Stimulated activated CD4-positive, alpha-beta T cell treated with anti-CD3 and anti-CD28 coated beads, Interleukin-4, amount 100 ng/mL, for 1 hour (primary cell): ENCODE measurements at regions not wholly inside any gene's neighbourhood (a gene's known extent, or its start where the extent isn't known, plus 50 kb on each side); places are given as distances from the start of the nearest gene placed in this dataset.

ENCODE experiments used
- DNase-seq: peaks from one replicate; pipeline ENCODE4 v3.0.0-alpha.2; 2020

DNA sequence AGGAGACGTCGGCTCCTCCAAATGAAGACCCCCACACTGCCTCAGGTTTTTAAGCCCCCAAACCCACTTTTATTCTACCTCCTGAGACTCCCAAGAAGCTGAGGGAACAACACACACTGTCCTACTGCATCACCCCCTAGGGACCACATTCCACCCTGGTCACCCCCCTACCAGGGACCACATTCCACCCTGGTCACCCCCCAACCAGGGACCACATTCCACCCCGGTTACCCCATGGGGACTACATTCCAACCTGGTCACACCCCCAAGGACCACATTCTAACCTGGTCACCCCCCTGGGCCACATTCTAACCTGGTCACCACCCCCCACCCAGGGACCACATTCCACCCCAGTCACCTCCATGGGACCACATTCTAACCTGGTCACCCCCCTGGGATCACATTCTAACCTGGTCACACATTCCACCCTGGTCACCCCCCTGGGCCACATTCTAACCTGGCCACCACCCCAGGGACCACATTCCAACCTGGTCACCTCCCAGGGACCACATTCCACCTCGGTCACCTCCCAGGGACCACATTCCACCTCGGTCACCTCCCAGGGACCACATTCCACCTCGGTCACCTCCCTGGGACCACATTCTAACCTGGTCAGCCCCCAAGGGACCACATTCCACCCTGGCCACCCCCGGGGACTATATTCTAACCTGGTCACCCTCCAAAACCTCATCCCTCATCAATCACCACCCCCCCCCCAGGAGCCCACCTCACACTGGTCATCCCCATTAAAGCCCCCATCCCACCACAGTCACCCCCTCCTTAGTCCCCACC lies 587.6 kb downstream of the NPHP4 start:
- DNase-seq = no peak

DNA sequence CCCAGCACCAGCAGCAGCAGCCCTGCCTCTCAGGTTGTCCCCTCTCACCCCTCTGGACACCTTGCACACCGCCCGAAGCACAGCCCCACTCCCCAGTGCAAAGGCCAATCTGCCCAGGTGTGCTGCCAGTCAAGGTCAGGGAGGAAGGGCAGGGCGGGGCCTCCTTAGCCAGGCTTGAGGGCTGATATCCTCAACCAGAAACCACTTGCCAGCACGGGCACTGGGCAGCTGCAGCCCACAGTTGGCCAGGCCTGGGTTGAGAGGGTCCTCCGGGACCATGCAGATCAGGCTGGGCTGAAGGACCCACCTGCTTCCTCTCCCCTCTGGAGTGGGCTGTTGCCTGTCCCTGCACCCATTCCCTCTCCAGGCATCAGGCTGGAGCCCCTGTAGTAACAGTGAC lies 588.3 kb downstream of the NPHP4 start:
- DNase-seq = no peak

DNA sequence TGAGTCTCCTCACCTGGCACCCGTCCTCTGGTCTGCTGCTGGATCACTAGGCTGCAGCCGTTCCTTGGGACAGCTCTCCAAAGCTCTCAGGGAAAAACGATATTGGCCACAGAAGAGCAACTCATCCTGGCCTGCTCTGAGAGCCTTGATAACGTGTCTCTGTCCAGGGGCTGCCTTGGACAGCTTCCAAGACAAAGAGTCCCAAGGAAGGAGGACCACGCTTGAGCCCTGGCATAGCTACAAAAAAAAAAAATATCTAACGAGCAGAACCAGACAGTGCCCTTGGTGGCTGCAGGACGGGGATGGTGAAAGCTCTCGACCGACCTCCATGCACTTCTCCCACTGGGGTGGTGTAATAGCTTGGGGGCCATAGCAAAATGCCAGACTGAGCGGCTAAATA lies 589.6 kb downstream of the NPHP4 start:
- DNase-seq = no peak

DNA sequence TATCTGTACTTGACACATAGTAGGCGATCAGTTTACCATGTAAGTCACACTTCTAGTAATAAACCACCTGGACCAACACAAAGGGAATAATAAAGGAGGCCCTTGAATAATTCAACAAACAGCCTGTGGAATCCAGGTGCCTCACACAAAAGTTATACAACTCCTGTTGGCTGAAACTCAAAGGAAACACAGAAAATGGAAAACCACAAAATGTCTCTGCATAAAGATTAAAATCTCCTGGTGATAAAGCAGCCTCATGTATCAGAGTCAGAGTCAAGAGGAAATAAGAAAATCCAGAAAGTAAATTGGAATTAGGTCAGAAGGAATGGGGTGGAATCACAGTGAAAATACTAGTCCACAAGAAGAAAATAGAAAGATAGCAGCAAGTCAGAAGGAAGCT lies 592.5 kb downstream of the NPHP4 start:
- DNase-seq = no peak

DNA sequence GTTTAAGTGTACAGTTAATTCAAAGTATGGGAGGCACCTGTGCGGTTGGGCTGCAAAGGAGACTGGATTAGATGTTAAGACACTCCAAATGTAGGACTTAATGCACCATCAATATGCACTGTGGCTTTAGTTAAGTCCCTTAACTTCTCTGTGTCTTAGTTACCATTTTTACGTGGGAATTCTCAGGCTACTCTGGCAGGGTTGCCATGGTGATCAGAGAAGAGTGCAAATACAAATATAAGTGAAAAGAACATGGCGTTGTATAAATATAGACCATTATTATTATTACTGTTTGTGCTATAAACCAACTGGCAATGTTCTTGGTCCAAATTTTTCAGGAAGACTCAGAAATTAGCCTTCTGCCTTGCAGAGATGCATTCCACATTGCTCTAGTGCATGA lies 595.6 kb downstream of the NPHP4 start:
- no peak for DNase-seq

DNA sequence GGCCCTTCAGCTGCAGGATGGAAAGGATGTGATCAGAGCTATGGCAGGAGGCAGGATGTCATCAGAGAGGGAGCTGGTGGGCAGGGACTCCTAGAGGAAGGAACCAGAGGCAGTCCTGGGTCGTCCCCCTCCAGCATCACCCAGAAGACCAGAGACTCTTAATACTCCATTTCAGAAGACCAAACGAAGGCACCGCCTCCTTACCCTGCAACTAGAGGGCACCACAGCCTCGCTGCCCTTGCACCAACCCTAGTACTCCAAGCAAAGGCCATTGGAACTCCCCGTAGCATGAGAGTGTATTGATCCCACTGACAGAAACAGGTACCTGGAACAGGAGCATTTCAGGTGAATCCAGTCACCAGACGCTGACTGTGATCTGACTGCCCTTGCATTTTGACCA lies 598.1 kb downstream of the NPHP4 start:
- no peak for DNase-seq

DNA sequence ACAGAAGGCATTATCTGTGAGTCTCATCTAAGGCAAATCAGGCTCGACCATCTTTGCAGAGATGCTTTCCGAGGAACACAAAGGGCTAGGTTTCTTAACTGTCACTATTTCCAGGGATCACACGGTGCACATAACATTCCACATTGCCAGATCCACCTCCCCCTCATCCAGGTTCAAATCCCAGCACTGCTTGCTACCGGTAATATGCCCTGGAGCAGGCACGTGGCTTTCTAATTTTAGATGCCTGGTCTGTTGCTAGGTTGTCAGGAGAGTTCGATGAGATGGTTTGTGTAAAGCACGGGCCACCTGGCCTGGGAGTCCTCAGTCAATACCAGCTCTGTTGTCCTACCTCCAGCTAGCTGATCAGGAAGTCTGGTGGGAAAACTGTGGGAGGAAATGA lies 598.6 kb downstream of the NPHP4 start:
- no peak for DNase-seq

DNA sequence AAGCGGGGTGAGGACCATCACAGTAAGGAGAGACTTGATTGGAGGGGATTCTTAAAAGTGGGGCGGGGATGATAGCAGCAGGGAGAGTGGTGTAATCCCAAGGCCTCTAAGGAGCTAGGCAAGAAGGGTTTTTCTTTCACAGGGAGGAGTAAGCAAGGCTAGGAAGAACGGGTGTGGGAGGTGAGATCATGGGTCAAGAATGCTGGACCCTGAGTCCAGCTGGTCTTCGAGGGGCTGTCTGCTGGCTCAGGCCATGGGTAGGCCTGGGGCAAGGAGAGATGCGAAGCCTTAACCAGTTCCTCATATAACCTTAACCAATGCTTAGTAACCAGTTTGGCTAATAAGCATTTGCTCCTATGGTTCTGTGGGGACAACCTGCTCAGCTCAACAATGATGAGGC lies 599.1 kb downstream of the NPHP4 start:
- no peak for DNase-seq

DNA sequence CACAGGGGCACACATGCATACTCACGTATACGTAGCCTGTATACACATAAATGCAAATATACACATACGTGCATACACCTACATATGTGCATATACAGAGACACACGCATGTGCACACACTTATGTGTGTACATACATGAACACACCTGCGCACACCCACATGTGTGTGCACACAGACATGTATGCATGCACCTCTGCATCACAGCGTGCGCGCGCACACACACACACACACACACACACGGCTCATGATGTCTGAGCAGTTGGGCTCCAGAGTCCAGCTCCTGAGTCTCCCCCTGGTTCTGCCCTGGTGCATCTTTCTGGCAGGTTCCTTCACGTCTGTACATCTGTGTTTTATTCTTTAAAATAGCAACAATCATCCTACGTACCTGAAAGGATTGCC lies 600.5 kb downstream of the NPHP4 start:
- no peak for DNase-seq

DNA sequence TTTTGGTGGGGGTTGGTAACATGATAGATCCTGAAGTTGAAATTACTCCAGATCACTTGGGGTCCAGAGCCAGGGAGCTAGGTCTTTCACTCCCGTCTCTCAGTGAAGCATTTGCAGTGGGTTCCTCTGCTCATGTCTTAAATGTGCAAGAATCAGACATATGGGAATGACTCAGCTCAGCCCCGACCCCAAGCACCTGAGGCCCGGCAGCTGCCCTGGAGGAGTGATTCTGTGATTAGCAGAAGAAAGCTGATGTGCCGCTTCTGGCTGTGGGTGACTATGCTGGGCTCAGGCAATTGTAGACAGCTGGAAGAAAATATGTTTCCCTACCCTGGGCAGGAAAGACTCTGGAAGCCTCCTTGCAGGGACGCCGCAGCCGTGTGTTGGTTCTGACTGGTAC lies 601.7 kb downstream of the NPHP4 start:
- no peak for DNase-seq

DNA sequence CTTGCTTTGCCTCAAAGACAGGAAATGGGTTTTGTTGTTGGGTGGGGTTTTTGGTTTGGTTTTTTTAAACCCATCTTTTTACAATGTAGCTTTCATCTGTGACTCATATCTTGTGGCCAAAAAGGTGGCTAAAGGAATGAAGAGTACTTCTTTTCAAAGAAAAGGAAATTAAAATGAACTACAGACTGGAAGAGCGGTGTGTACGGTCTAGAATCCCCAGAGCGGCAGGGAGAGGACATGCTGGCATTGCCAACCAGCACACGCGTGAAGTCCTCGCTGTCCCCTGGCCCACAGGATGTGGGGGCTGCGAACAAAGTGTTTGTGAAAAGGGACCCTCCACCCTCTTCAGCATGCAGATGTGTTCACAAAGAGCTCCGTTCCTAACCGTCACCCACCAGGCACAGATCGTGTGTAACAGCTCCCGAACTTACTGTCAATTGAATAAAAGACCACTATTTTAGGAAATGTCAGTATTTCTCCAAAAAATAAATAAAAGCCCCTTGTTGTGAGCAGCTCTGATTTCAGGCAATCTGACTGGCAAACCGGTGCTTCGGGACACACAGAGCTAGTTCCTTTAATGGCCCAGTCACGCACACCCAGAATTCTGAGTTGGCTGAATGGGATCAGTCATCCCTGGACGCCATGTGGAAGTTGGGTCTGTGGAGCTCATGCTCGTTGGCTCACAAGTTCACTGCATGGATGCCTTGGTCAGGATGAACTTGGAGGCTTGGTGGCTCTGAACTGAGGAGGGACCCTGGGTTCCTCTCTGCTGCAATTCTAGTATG lies 602.9 kb downstream of the NPHP4 start:
- no peak for DNase-seq

DNA sequence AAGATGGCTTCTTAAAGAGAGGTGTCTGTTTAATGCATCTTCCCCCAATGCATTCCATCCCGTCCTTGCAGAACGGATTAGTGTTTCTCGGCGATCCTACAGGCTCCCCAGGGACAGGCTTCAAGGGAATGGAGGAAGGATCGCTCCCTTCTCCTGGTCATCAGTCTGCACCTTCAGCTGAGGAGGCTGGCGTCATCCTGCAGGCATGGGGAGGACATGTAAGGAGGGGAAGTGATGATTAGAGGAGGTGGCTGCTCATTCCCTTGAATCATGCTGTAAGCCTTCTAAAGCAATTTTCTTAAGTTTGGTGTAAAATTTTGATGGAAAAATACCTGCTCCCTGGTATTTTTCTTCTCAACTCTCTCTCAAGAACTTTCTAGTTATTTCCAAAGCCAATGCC lies 603.6 kb downstream of the NPHP4 start:
- no peak for DNase-seq

DNA sequence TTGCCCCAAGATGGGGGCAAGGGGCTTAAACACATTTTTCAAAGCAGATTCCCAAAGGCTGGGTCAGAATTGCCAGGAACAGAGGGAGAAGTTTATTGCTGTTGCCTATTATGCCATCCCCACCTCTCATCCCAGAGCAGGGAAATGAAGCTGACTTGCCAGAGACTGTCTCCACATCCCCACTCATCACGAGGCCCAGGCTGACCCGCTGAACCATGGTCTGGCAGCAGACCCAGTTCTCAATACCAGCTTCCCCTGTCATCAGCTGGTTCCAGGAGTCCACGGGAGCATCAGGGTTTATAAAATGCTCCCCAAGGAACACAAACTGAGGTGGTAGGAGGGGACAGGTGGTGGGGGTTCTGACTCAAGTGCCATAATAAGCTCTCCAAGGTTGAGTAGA lies 605.9 kb downstream of the NPHP4 start:
- no peak for DNase-seq

DNA sequence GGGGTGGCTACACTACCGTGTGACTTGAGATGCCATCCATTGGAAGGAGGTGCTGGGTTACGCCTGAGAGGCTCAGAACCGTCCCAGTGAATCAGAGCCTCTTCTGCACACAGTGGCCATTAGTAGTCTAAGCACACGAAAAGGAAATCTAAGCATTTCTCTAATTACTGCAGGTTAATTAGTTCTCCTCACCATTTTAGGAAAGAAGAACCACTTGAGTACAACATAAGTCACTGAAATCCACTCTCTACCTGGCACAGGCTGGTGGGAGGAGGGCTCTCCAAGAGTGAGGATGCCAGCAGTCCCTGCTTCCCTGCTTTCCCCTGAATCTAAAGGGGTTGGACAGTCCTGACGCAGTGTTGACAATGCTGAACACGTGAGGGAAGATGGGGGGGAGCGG lies 606.3 kb downstream of the NPHP4 start:
- DNase-seq = no peak

DNA sequence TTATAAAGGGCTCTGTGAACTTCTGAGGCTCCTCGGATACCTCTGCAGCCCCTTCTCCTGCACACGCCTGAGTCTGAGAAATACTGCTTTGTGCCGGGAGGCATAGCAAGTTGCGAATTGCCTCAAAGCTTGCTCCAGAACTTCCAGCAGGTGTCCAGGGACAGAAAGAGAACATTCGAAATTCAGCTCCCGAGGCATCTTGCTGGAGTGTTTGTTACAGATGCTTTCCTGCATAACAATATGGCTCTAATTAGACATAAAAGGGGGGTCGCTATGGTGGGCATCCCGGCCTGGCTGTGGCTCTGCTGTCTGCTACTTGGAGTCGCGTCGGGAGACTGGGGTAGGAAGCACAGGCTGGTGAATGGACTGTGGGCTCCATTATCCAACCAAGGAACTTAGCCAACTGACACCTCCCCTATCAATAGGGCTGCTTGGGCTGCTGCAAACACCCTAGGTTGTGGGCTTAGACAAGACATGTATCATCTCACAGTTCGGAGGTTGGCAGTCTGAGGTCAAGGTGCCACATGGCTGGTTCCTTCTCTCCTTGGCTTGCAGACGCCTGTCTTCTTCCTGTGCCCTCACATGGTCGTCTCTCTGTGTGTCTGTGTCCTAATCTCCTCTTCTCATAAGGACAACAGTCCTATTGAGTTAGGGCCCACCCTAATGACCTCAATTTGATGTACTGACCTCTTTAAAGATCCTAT lies 607.0 kb downstream of the NPHP4 start:
- DNase-seq = no peak

DNA sequence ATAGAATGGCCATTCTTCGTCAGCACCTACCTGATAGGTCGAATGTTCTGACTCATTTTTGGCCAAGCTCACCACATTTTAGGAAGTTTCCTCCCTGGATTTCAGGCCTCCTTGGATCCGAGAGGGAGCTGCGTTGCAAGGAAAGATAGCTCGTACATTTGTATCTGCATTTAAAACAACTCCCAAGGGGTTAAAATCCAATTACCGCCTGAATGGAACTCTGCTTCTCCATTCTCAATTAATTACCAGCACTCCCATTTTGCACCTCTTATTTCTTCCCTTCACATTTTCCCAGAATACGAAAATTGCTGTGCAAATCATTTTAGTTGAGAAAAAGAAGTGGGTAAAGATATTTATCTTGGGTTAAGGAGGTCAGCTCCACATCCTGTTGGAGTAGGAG lies 610.7 kb downstream of the NPHP4 start:
- no peak for DNase-seq

DNA sequence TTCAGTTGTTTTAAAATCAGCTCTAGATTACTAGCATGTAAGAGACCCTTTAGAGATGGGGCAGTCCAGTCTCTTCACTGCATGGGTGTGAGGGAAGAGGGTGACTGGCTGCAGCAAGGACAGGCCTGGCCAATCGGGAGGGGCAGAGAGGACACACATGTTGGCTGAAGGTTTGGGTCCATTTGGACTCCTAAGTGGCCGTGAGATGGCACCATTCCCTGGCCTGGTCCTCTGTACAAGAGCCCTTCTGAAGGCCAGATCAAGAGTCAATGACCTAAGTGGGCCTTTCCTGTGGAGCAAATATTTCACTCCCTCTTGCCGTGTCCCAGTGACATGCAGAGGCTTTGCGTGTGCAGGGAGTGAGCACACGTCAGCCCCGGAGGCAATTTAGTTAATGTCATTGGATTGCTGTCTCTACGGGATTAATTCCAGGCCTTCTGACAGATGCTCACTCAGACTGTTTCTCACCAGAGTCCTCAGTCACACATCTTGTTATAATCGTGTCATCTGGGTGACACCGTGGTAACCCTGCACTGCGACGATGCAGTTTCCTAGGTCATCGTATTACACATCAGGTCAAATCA lies 613.0 kb downstream of the NPHP4 start:
- DNase-seq = no peak

DNA sequence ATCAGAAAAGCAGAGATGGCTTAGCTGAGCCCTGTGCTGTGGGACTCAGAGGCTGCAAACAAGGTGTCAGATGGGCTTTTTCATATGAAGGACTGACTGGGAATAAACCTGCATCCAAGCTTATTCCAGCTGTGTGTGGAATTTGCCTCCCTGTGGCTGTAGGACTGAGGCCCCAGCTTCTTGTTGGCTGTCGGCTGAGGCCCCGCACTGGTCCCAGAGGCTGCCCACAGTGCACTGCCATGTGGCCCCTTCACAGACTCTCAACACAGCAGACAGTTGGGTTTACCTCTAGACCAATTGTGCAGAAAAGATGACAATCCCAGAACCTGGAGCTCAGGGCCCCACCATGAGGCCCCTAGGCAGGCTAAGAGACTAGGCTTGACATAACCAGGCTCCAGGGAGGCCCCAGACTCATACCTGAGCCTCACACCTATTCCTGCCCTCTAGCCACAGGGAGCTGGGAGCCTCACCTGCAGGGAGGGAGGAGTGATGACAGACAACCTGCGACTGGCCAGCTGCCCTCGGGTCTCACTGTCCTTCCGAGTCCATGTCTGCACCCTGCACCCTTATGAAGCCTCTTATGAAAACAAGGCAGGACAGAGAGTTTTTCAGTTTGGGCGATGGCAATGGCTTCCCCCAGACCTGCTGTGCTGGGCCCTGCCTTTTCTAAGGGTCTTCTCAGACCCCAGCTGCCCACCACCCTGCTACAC lies 615.5 kb downstream of the NPHP4 start:
- no peak for DNase-seq

DNA sequence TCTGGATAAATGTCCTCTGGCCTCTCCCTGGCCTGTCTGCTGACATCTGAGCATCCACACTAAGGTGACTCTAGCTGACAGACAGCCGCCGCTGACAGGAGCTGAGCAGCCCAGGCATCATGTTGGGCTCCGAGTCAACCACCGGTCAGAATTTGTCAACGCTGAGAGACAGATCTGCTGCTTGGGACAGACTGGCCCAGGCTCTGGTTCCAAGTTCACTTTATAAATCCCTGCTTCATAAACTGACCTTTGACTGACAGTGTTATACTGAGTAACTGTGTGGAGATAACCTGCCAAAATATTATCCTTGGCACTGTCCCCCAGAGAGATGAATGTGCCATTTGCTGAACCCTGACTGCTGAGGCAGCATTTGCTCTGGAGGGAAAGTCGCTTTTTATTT lies 616.7 kb downstream of the NPHP4 start:
- no peak for DNase-seq

DNA sequence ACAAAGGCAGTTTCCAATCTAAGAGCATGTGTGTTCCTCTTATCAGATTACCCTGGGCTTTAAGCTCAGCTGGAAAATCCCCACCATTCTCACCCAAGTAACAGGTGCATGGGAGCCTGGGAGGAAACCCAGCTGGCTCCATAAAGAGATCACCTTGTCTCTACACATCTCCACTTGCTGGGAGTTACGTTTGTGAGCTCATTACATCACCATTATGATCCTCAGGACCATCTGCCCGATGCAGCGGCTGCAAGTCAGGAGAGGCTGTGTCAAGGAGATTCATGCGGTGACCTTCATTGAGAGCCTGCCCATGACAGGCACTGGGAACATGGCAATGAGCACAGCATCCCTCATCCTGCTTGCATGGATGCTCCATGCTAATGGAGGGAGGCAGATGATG lies 618.0 kb downstream of the NPHP4 start:
- DNase-seq = no peak

DNA sequence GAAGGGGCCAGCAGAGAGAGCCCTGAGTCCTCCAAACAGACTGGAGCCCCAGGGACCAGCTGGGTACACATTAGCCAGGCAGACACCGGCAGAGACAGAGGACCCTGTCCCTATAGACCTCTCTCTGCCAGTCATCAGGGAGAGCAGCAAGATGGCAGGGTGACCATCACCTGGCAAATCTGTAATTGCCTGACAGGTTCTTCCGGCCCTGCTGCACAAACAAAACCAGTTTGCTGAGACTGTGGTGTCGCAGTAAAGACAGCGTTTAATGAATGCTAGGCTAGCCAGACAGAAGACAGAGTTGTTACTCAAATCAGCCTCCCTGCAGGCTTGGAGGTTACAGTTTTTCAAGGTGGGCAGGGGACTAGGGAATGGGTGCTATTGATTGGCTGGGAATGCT lies 618.9 kb downstream of the NPHP4 start:
- DNase-seq = no peak

DNA sequence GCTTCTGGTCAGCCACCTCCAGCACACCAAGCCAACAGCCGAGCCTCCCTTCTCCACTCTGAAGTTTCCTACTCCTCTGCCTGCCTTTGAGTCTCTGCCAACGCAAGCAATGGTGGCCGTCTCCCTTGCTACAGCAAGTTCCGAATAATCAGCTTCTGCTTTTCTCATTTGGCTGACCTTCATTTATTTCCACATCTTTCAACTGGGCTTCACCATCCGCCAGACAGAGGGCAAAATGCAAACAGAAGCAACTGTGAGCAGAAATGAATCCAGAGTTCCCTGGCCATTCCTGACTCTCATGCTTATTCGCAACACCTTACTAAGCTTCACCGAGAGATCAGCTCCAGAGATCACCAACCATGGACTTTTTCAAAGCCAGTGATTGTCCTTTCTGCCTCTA lies 621.0 kb downstream of the NPHP4 start:
- DNase-seq = no peak

DNA sequence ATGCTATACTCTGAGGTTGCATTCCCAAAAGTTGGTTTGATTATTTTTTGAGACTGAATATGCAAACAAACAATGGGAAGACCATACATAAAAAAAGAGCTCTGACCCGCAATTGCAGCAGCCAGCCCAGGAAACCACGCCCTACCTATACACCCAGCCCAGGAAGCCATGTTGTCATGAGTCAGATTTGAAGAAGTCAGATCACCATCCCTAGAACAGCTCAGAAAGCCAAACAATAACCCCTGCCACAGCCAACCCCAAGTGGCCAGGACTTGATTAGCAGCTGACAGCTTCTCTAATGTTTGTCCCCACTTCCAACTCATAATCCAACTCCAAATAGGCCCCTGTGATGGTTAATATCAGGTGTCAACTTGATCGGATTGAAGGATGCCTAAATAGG lies 621.9 kb downstream of the NPHP4 start:
- no peak for DNase-seq
